ENCODE measurements at regions not wholly inside any gene's neighbourhood (a gene's known extent, or its start where the extent isn't known, plus 50 kb on each side); places are given as distances from the start of the nearest gene placed in this dataset.

- DNase-seq: peak; percentile 15
- no peak overlapping the region for H3K4me3 Mint-ChIP-seq
- no peaks in the 10 kb centered on the region for H3K27me3 Mint-ChIP-seq
- peaks cover 32% of the 10 kb centered on the region for H3K4me1 Mint-ChIP-seq
- H3K27ac Mint-ChIP-seq: peak overlapping the region; percentile 89
- H3K36me3 Mint-ChIP-seq: peaks cover 23% of the 10 kb centered on the region
- H3K9me3 Mint-ChIP-seq: peaks cover 12% of the 10 kb centered on the region
Measured at GRCh38 chr21:34192646-34193285, 119.4 kb downstream of the MRPS6 start.

- no peak for DNase-seq
- peaks cover 45% of the 10 kb centered on the region for H3K4me1 Mint-ChIP-seq
- H3K9me3 Mint-ChIP-seq: peaks cover 10% of the 10 kb centered on the region
- no peak overlapping the region for H3K4me3 Mint-ChIP-seq
- H3K27me3 Mint-ChIP-seq: no peaks in the 10 kb centered on the region
- H3K27ac Mint-ChIP-seq: no peak overlapping the region
- H3K36me3 Mint-ChIP-seq: peaks cover 12% of the 10 kb centered on the region
Measured at GRCh38 chr21:34195335-34195734, 122.0 kb downstream of the MRPS6 start.

- Mint-ChIP-seq H3K4me1 (peaks cover 43% of the 10 kb centered on the region), H3K27ac (no peak overlapping the region), H3K27me3 (no peaks in the 10 kb centered on the region), H3K9me3 (peaks cover 8% of the 10 kb centered on the region), H3K4me3 (no peak overlapping the region), H3K36me3 (peaks cover 6% of the 10 kb centered on the region)
- DNase-seq: no peak
Measured at GRCh38 chr21:34196996-34197395, 123.6 kb downstream of the MRPS6 start.

GRCh38 chr21:34197561-34197960, 124.2 kb downstream of the MRPS6 start:
- DNase-seq: no peak
- Mint-ChIP-seq H3K27me3 (no peaks in the 10 kb centered on the region), H3K4me1 (peaks cover 45% of the 10 kb centered on the region), H3K9me3 (peaks cover 7% of the 10 kb centered on the region), H3K27ac (no peak overlapping the region), H3K4me3 (no peak overlapping the region), H3K36me3 (peaks cover 6% of the 10 kb centered on the region)

- Mint-ChIP-seq H3K4me1 (peaks cover 43% of the 10 kb centered on the region), H3K27me3 (no peaks in the 10 kb centered on the region), H3K4me3 (peak overlapping the region; percentile 12), H3K9me3 (peaks cover 2% of the 10 kb centered on the region), H3K36me3 (peaks cover 5% of the 10 kb centered on the region), H3K27ac (peak overlapping the region; percentile 71)
- DNase-seq: peak; percentile 28
Measured at GRCh38 chr21:34198231-34199120, 125.1 kb downstream of the MRPS6 start.

- no peak for DNase-seq
- Mint-ChIP-seq H3K27me3 (no peaks in the 10 kb centered on the region), H3K4me1 (peaks cover 40% of the 10 kb centered on the region), H3K27ac (peak overlapping the region; percentile 71), H3K36me3 (peaks cover 2% of the 10 kb centered on the region), H3K9me3 (no peaks in the 10 kb centered on the region), H3K4me3 (peak overlapping the region; percentile 12)
Measured at GRCh38 chr21:34199121-34199910, 125.9 kb downstream of the MRPS6 start.

- Mint-ChIP-seq H3K27ac (no peak overlapping the region), H3K27me3 (no peaks in the 10 kb centered on the region), H3K9me3 (no peaks in the 10 kb centered on the region), H3K36me3 (peaks cover 2% of the 10 kb centered on the region), H3K4me1 (peaks cover 40% of the 10 kb centered on the region), H3K4me3 (no peak overlapping the region)
- no peak for DNase-seq
Measured at GRCh38 chr21:34200288-34200905, 127.0 kb downstream of the MRPS6 start.

- H3K9me3 Mint-ChIP-seq: no peaks in the 10 kb centered on the region
- H3K27me3 Mint-ChIP-seq: no peaks in the 10 kb centered on the region
- H3K36me3 Mint-ChIP-seq: peaks cover 2% of the 10 kb centered on the region
- peak overlapping the region; percentile 73 for H3K4me3 Mint-ChIP-seq
- no peak for DNase-seq
- H3K4me1 Mint-ChIP-seq: peaks cover 42% of the 10 kb centered on the region
- peak overlapping the region; percentile 72 for H3K27ac Mint-ChIP-seq
Measured at GRCh38 chr21:34201001-34201400, 127.6 kb downstream of the MRPS6 start.

GRCh38 chr21:34201481-34201858, 128.1 kb downstream of the MRPS6 start:
- DNase-seq: no peak
- peaks cover 2% of the 10 kb centered on the region for H3K36me3 Mint-ChIP-seq
- peak overlapping the region; percentile 73 for H3K4me3 Mint-ChIP-seq
- peaks cover 43% of the 10 kb centered on the region for H3K4me1 Mint-ChIP-seq
- peak overlapping the region; percentile 72 for H3K27ac Mint-ChIP-seq
- no peaks in the 10 kb centered on the region for H3K27me3 Mint-ChIP-seq
- H3K9me3 Mint-ChIP-seq: no peaks in the 10 kb centered on the region

- no peak for DNase-seq
- Mint-ChIP-seq H3K36me3 (peaks cover 2% of the 10 kb centered on the region), H3K27me3 (no peaks in the 10 kb centered on the region), H3K4me1 (peaks cover 43% of the 10 kb centered on the region), H3K27ac (peak overlapping the region; percentile 72), H3K4me3 (peak overlapping the region; percentile 73), H3K9me3 (no peaks in the 10 kb centered on the region)
Measured at GRCh38 chr21:34202553-34203372, 129.4 kb downstream of the MRPS6 start.

- peaks cover 2% of the 10 kb centered on the region for H3K36me3 Mint-ChIP-seq
- H3K4me1 Mint-ChIP-seq: peaks cover 33% of the 10 kb centered on the region
- no peak overlapping the region for H3K27ac Mint-ChIP-seq
- no peak for DNase-seq
- peaks cover 2% of the 10 kb centered on the region for H3K9me3 Mint-ChIP-seq
- H3K4me3 Mint-ChIP-seq: no peak overlapping the region
- no peaks in the 10 kb centered on the region for H3K27me3 Mint-ChIP-seq
Measured at GRCh38 chr21:34203851-34204420, 130.6 kb downstream of the MRPS6 start.

GRCh38 chr21:34204481-34205439, 131.4 kb downstream of the MRPS6 start:
- peaks cover 8% of the 10 kb centered on the region for H3K9me3 Mint-ChIP-seq
- H3K36me3 Mint-ChIP-seq: peaks cover 2% of the 10 kb centered on the region
- no peak overlapping the region for H3K4me3 Mint-ChIP-seq
- H3K27ac Mint-ChIP-seq: no peak overlapping the region
- no peak for DNase-seq
- H3K4me1 Mint-ChIP-seq: peaks cover 27% of the 10 kb centered on the region
- H3K27me3 Mint-ChIP-seq: no peaks in the 10 kb centered on the region
